Endothelial cell of umbilical vein (primary cell): ENCODE measurements at regions not wholly inside any gene's neighbourhood (a gene's known extent, or its start where the extent isn't known, plus 50 kb on each side); places are given as distances from the start of the nearest gene placed in this dataset.

Experiments used
- POLR2A ChIP-seq: IDR thresholded peaks from 2 replicates; pipeline ENCODE4 v1.6.1; 2012; ENCODE audit warnings: low read depth, mild to moderate bottlenecking, control low read depth, low read length
- TF ChIP-seq, protein P1 (sequence below), 2 donors: IDR thresholded peaks; 1 replicate in 1 of 2; 2 replicates in 1 of 2; pipeline ENCODE4 v1.5.1; 2011; ENCODE audit warnings: low read length in 2 of 2, mild to moderate bottlenecking in 2 of 2, moderate library complexity in 2 of 2, control low read depth in 1 of 2, inconsistent platforms in 1 of 2, low read depth in 1 of 2; ENCODE audit not compliant: insufficient read depth in 1 of 2; ENCODE audit errors: extremely low read depth in 1 of 2

DNA sequence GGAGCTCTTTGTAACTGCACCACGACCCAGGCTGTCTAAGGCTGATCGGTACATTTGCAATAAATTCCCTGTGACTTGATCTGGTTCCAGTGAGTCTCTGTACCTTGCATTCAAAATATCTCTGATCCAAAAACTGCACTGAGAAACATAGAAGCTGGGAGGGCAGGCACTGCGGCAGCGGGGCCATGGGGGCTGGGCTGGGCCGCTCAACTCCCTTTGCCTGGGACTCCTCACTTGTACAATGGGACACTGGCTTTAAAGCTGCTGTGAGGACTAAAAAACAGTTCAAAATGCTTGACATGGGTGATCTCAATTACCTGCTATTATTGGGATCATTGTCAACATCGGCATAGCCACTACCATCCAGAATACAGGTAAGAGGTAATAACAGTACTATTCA is 644.0 kb downstream of the AJAP1 start:
- TF ChIP-seq POLR2A = no peak
- TF ChIP-seq, protein P1, sequence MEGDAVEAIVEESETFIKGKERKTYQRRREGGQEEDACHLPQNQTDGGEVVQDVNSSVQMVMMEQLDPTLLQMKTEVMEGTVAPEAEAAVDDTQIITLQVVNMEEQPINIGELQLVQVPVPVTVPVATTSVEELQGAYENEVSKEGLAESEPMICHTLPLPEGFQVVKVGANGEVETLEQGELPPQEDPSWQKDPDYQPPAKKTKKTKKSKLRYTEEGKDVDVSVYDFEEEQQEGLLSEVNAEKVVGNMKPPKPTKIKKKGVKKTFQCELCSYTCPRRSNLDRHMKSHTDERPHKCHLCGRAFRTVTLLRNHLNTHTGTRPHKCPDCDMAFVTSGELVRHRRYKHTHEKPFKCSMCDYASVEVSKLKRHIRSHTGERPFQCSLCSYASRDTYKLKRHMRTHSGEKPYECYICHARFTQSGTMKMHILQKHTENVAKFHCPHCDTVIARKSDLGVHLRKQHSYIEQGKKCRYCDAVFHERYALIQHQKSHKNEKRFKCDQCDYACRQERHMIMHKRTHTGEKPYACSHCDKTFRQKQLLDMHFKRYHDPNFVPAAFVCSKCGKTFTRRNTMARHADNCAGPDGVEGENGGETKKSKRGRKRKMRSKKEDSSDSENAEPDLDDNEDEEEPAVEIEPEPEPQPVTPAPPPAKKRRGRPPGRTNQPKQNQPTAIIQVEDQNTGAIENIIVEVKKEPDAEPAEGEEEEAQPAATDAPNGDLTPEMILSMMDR (IDR thresholded peaks at IDR 0.05; ENCODE audit: extremely low read depth in 1 of 2, insufficient read depth in 1 of 2, low read depth in 1 of 2, low read length in 2 of 2) = no peak
